ENCODE measurements at regions not wholly inside any gene's neighbourhood (a gene's known extent, or its start where the extent isn't known, plus 50 kb on each side); places are given as distances from the start of the nearest gene placed in this dataset.
A peak's percentile ranks its signal among the peaks of the same experiment; 100 is the strongest.

- DNase-seq, result peak; percentile 8
Observed at GRCh38 chr5:16013334-16014065, 166.1 kb downstream of the MARCHF11 start.

DNA sequence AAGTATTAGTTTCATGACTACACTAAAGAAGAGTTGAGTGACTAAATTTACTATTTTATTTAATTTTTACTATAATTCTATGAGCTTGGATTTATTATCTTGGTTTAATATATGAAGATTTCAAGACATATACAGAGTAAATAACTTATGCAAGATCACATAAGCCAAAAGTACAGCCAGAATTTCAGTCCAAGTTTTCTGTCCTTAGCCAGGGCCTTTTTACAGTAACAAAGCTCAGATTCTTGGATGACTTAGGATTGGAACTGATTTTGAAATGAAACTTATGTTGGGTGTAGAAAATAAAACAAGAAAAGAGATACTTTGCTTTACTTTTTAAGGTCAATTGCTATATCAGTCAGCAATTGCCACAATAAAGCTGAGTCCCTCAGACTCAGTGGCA is 170.3 kb downstream of the MARCHF11 start:
- no peak for DNase-seq

GRCh38 chr5:16007750-16008415 is 171.7 kb downstream of the MARCHF11 start:
- DNase-seq, result no peak

GRCh38 chr5:16005225-16005624 is 174.4 kb downstream of the MARCHF11 start:
- DNase-seq, result no peak

DNA sequence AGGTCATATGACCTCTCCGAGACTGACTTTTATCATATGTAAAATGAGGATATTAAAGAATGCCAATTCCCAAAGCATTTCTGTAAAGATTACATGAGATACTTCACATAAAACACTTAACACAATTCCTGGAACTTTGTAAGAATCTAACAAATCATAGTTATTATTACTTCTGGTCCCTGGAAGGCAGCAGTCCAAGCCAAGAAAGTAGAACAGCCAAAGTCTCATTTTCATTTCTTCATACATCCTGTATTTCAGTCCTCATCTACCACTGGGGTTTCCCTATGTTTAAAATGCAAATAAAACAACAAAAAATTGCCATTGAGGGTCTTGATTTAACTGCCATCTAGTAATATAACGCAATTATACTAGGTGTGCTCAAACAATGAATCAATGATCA is 179.5 kb downstream of the MARCHF11 start:
- no peak for DNase-seq

- DNase-seq, result peak; percentile 47
Observed at GRCh38 chr5:15995341-15996052, 184.1 kb downstream of the MARCHF11 start.

- DNase-seq, result peak; percentile 20
Observed at GRCh38 chr5:15993919-15994318, 185.7 kb downstream of the MARCHF11 start.

DNA sequence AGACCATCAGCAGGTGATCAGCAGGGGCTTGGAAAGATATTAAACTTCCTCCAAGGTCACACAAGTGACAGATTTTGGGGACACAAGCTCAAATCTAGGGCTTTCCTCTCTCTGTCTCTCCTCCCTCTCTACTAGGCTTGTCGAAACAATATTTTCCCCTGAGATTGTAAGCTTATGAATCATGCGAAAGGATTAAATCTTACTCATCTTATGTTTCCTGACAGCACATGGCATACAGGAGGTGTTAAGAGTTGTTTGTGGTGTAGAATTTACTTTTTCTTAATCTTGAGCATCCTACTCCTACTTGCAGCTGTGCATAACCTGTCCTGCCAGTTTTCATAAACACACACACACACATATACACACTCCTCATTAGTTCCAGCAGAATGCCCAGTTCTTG is 186.3 kb downstream of the MARCHF11 start:
- DNase-seq, result peak; percentile 72

GRCh38 chr5:15992918-15993317 is 186.7 kb downstream of the MARCHF11 start:
- peak; percentile 73 for DNase-seq

DNA sequence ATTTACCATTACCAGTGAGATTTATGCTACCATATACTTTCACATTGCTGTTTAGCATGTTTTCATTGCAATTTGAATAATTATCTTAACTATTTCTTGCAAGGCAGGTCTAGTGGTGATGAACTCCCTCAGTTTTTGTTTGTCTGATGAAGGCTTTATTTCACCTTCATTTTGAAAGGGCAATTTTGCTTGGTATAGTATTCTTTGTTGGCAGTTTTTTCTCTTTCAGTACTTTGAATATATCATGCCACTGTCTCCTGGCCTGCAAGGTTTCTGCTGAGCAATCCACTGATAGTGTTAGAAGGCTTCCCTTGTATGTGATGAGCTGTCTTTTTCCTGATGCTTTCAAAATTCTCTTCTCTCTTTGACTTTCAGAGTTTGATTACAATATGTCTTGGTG is 188.0 kb downstream of the MARCHF11 start:
- DNase-seq, result no peak
